Neural crest cell (in vitro differentiated cells): ENCODE measurements at regions not wholly inside any gene's neighbourhood (a gene's known extent, or its start where the extent isn't known, plus 50 kb on each side); places are given as distances from the start of the nearest gene placed in this dataset.
A peak's percentile ranks its signal among the peaks of the same experiment; 100 is the strongest.

Experiments used
- DNase-seq: peaks from one replicate; pipeline ENCODE4 v3.0.0; 2021; ENCODE audit warnings: low read depth, mixed read lengths, low spot score
- H3K27ac Mint-ChIP-seq: one replicate; pipeline ENCODE4 v1.8.0; 2021; ENCODE audit warnings: mild to moderate bottlenecking, mixed read lengths; ENCODE audit not compliant: unreplicated experiment
- H3K27me3 Mint-ChIP-seq: 2 replicates; pipeline ENCODE4 v1.8.0; 2021; ENCODE audit warnings: low read depth, mild to moderate bottlenecking, mixed read lengths
- H3K36me3 Mint-ChIP-seq: 2 replicates; pipeline ENCODE4 v1.8.0; 2021; ENCODE audit warnings: low read depth, mild to moderate bottlenecking, mixed read lengths
- H3K4me1 Mint-ChIP-seq: 2 replicates; pipeline ENCODE4 v1.8.0; 2021; ENCODE audit warnings: mixed read lengths
- H3K4me3 Mint-ChIP-seq: one replicate; pipeline ENCODE4 v1.8.0; 2021; ENCODE audit warnings: mild to moderate bottlenecking, mixed read lengths
- H3K9me3 Mint-ChIP-seq: 2 replicates; pipeline ENCODE4 v1.8.0; 2021; ENCODE audit warnings: mixed read lengths
- CTCF ChIP-seq: fragments of 200-600 bp; sonication (generic); conservative IDR thresholded peaks from 2 replicates; pipeline ENCODE4 v1.5.0; 2021; ENCODE audit warnings: antibody characterized with exemption, mild to moderate bottlenecking

GRCh38 chr3:102536456-102536855, 101.6 kb downstream of the ZPLD1 start:
- Mint-ChIP-seq H3K36me3 (no peaks in the 10 kb centered on the region), H3K4me1 (no peaks in the 10 kb centered on the region), H3K9me3 (no peaks in the 10 kb centered on the region), H3K4me3 (no peak overlapping the region), H3K27ac (no peak overlapping the region), H3K27me3 (peaks cover 6% of the 10 kb centered on the region)
- peak; percentile 70 for TF ChIP-seq CTCF
- DNase-seq = no peak

GRCh38 chr3:102537123-102537522, 102.3 kb downstream of the ZPLD1 start:
- DNase-seq = no peak
- Mint-ChIP-seq H3K9me3 (no peaks in the 10 kb centered on the region), H3K27ac (no peak overlapping the region), H3K4me1 (no peaks in the 10 kb centered on the region), H3K27me3 (peaks cover 6% of the 10 kb centered on the region), H3K4me3 (no peak overlapping the region), H3K36me3 (no peaks in the 10 kb centered on the region)
- TF ChIP-seq CTCF = no peak

- TF ChIP-seq CTCF = no peak
- H3K27me3 Mint-ChIP-seq = no peaks in the 10 kb centered on the region
- no peak for DNase-seq
- H3K9me3 Mint-ChIP-seq = no peaks in the 10 kb centered on the region
- H3K36me3 Mint-ChIP-seq = no peaks in the 10 kb centered on the region
- no peak overlapping the region for H3K27ac Mint-ChIP-seq
- no peaks in the 10 kb centered on the region for H3K4me1 Mint-ChIP-seq
- H3K4me3 Mint-ChIP-seq = no peak overlapping the region
Observed at GRCh38 chr3:102544741-102545140, 109.9 kb downstream of the ZPLD1 start.

GRCh38 chr3:102545276-102545675, 110.5 kb downstream of the ZPLD1 start:
- no peaks in the 10 kb centered on the region for H3K27me3 Mint-ChIP-seq
- H3K9me3 Mint-ChIP-seq = no peaks in the 10 kb centered on the region
- TF ChIP-seq CTCF = no peak
- no peaks in the 10 kb centered on the region for H3K4me1 Mint-ChIP-seq
- no peak overlapping the region for H3K27ac Mint-ChIP-seq
- no peaks in the 10 kb centered on the region for H3K36me3 Mint-ChIP-seq
- DNase-seq = no peak
- no peak overlapping the region for H3K4me3 Mint-ChIP-seq

GRCh38 chr3:102553876-102554275, 119.1 kb downstream of the ZPLD1 start:
- no peaks in the 10 kb centered on the region for H3K4me1 Mint-ChIP-seq
- H3K27me3 Mint-ChIP-seq = peaks cover under 1% of the 10 kb centered on the region
- DNase-seq = no peak
- H3K4me3 Mint-ChIP-seq = no peak overlapping the region
- no peaks in the 10 kb centered on the region for H3K9me3 Mint-ChIP-seq
- no peaks in the 10 kb centered on the region for H3K36me3 Mint-ChIP-seq
- H3K27ac Mint-ChIP-seq = no peak overlapping the region
- no peak for TF ChIP-seq CTCF

- Mint-ChIP-seq H3K4me1 (no peaks in the 10 kb centered on the region), H3K9me3 (no peaks in the 10 kb centered on the region), H3K4me3 (no peak overlapping the region), H3K36me3 (no peaks in the 10 kb centered on the region), H3K27ac (no peak overlapping the region), H3K27me3 (no peaks in the 10 kb centered on the region)
- TF ChIP-seq CTCF = no peak
- DNase-seq = no peak
Observed at GRCh38 chr3:102570511-102570910, 135.7 kb downstream of the ZPLD1 start.
